ENCODE measurements at regions not wholly inside any gene's neighbourhood (a gene's known extent, or its start where the extent isn't known, plus 50 kb on each side); places are given as distances from the start of the nearest gene placed in this dataset.

- POLR2A ChIA-PET (ENCODE audit: low non-redundant PET), result no interaction called here
- intact Hi-C loops (cut with micrococcal nuclease; ENCODE audit: unreplicated experiment), result no loop called here
- CTCF ChIA-PET, result no interaction called here
- no TSS peak for BruUV-seq (replicated peaks)
- Histone ChIP-seq H3K9me3 (ENCODE audit: low read depth, low read length, poor library complexity, severe bottlenecking) (no peaks in the 10 kb centered on the region), H3K27ac (ENCODE audit: low read depth, low read length, poor library complexity, severe bottlenecking) (no peak overlapping the region), H3K4me1 (ENCODE audit: insufficient read depth, low read length, poor library complexity, severe bottlenecking) (no peaks in the 10 kb centered on the region), H3K4me3 (ENCODE audit: low read depth, low read length, poor library complexity, severe bottlenecking) (no peak overlapping the region), H3K36me3 (ENCODE audit: insufficient read depth, low read length, poor library complexity, severe bottlenecking) (no peaks in the 10 kb centered on the region), H3K27me3 (replicated peaks; ENCODE audit: insufficient read depth, low read depth, low read length, poor library complexity) (no peaks in the 10 kb centered on the region)
- no peak for DNase-seq (ENCODE audit: low spot score)
- TF ChIP-seq CTCF (conservative IDR thresholded peaks at IDR 0.05; ENCODE audit: low read depth, low read length) (no peak), EZH2 (IDR thresholded peaks at IDR 0.05; ENCODE audit: borderline replicate concordance, low read depth, low read length, poor library complexity, severe bottlenecking) (no peak)
Observed at GRCh38 chr3:66655671-66656070, 154.8 kb upstream of the LRIG1 start.

GRCh38 chr3:66656609-66657008 lies 155.8 kb upstream of the LRIG1 start:
- CTCF ChIA-PET, result no interaction called here
- intact Hi-C loops (cut with micrococcal nuclease; ENCODE audit: unreplicated experiment), result no loop called here
- no peak overlapping the region for H3K27ac ChIP-seq (ENCODE audit: low read depth, low read length, poor library complexity, severe bottlenecking)

DNA sequence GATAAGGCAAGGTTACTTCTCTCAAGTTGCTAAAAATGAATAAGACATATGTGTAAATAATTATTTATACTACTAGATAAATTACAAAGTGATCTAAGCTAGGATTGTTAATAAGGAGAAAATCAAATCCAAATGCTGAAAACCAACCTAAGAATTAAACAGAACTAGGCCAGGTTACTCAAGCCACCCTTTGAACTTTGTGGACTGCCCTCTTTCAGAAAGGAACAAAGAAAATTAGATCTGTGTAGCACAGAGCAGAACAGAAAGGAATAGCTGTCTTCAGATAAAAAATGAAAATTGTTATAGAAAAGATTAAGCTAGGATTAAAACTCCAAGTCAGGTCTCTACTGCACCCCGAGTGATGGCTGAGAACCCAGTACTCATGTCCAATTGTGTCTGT lies 158.2 kb upstream of the LRIG1 start:
- no peaks in the 10 kb centered on the region for H3K9me3 ChIP-seq (ENCODE audit: low read depth, low read length, poor library complexity, severe bottlenecking)

More at GRCh38 chr3:66656609-66657008, 155.8 kb upstream of the LRIG1 start:
- POLR2A ChIA-PET (ENCODE audit: low non-redundant PET), result no interaction called here
- no peaks in the 10 kb centered on the region for H3K4me1 ChIP-seq (ENCODE audit: insufficient read depth, low read length, poor library complexity, severe bottlenecking)
- BruUV-seq (replicated peaks), result no TSS peak
- DNase-seq (ENCODE audit: low spot score), result no peak
- no peaks in the 10 kb centered on the region for H3K9me3 ChIP-seq (ENCODE audit: low read depth, low read length, poor library complexity, severe bottlenecking)
- no peaks in the 10 kb centered on the region for H3K36me3 ChIP-seq (ENCODE audit: insufficient read depth, low read length, poor library complexity, severe bottlenecking)
- no peak overlapping the region for H3K4me3 ChIP-seq (ENCODE audit: low read depth, low read length, poor library complexity, severe bottlenecking)
- TF ChIP-seq EZH2 (IDR thresholded peaks at IDR 0.05; ENCODE audit: borderline replicate concordance, low read depth, low read length, poor library complexity, severe bottlenecking), result no peak
- TF ChIP-seq CTCF (conservative IDR thresholded peaks at IDR 0.05; ENCODE audit: low read depth, low read length), result no peak
- H3K27me3 ChIP-seq (replicated peaks; ENCODE audit: insufficient read depth, low read depth, low read length, poor library complexity), result no peaks in the 10 kb centered on the region

DNA sequence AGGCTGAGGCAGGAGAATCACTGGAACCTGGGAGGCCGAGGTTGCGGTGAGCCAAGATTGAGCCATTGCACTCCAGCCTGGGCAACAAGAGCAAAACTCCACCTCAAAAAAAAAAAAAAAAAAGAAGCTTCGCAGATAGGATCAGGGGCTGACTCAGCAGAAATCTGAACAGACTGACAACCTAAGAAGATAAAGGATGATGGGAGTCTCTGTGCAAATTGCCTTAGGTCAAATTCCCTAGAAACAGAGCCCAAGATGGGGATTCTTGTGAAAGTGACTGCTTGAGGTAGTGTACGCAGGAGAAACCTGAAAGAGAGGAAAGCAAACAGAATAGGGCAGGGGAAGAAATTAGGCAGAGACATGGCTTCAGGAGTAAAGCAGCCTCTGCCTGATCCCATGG lies 160.8 kb upstream of the LRIG1 start:
- H3K4me1 ChIP-seq (ENCODE audit: insufficient read depth, low read length, poor library complexity, severe bottlenecking), result no peaks in the 10 kb centered on the region
- intact Hi-C loops (cut with micrococcal nuclease; ENCODE audit: unreplicated experiment), result no loop called here
- no peak overlapping the region for H3K4me3 ChIP-seq (ENCODE audit: low read depth, low read length, poor library complexity, severe bottlenecking)
- H3K9me3 ChIP-seq (ENCODE audit: low read depth, low read length, poor library complexity, severe bottlenecking), result no peaks in the 10 kb centered on the region
- no peak overlapping the region for H3K27ac ChIP-seq (ENCODE audit: low read depth, low read length, poor library complexity, severe bottlenecking)
- no peaks in the 10 kb centered on the region for H3K36me3 ChIP-seq (ENCODE audit: insufficient read depth, low read length, poor library complexity, severe bottlenecking)
- ChIA-PET CTCF (no interaction called here), POLR2A (ENCODE audit: low non-redundant PET) (no interaction called here)
- BruUV-seq (replicated peaks), result no TSS peak
- no peaks in the 10 kb centered on the region for H3K27me3 ChIP-seq (replicated peaks; ENCODE audit: insufficient read depth, low read depth, low read length, poor library complexity)
- DNase-seq (ENCODE audit: low spot score), result no peak
- TF ChIP-seq CTCF (conservative IDR thresholded peaks at IDR 0.05; ENCODE audit: low read depth, low read length) (no peak), EZH2 (IDR thresholded peaks at IDR 0.05; ENCODE audit: borderline replicate concordance, low read depth, low read length, poor library complexity, severe bottlenecking) (no peak)

More for the DNA sequence above, 158.2 kb upstream of the LRIG1 start:
- TF ChIP-seq EZH2 (IDR thresholded peaks at IDR 0.05; ENCODE audit: borderline replicate concordance, low read depth, low read length, poor library complexity, severe bottlenecking), result no peak
- no peak for DNase-seq (ENCODE audit: low spot score)
- H3K27me3 ChIP-seq (replicated peaks; ENCODE audit: insufficient read depth, low read depth, low read length, poor library complexity), result no peaks in the 10 kb centered on the region
- no TSS peak for BruUV-seq (replicated peaks)
- intact Hi-C loops (cut with micrococcal nuclease; ENCODE audit: unreplicated experiment), result no loop called here
- H3K36me3 ChIP-seq (ENCODE audit: insufficient read depth, low read length, poor library complexity, severe bottlenecking), result no peaks in the 10 kb centered on the region
- ChIA-PET POLR2A (ENCODE audit: low non-redundant PET) (no interaction called here), CTCF (no interaction called here)
- no peaks in the 10 kb centered on the region for H3K4me1 ChIP-seq (ENCODE audit: insufficient read depth, low read length, poor library complexity, severe bottlenecking)
- H3K27ac ChIP-seq (ENCODE audit: low read depth, low read length, poor library complexity, severe bottlenecking), result no peak overlapping the region
- no peak overlapping the region for H3K4me3 ChIP-seq (ENCODE audit: low read depth, low read length, poor library complexity, severe bottlenecking)
